IMR-90 (cell line): ENCODE measurements at regions not wholly inside any gene's neighbourhood (a gene's known extent, or its start where the extent isn't known, plus 50 kb on each side); places are given as distances from the start of the nearest gene placed in this dataset.

Source experiments
- ATAC-seq: fragments of 200-7000 bp; cut with Tn5 transposase; 2 replicates; pipeline ENCODE4 v1.9.1; 2020; ENCODE audit warnings: low read depth, mild to moderate bottlenecking, moderate library complexity
- BruUV-seq: library from RNA; stranded (reverse); fragments of 400-500 nt; replicated peaks from 2 replicates; lab custom pipeline; 2021; lab: Mats Ljungman, UMichigan
- CTCF ChIA-PET: fragments of 300-600 bp; formaldehyde crosslinking; extraction: SDS; loops from one replicate; lab custom pipeline; 2021; ENCODE audit warnings: antibody characterized with exemption; lab: Yijun Ruan, JAX
- POLR2A ChIA-PET: fragments of 300-600 bp; sonication (Branson Sonifier 250); formaldehyde crosslinking; loops from one replicate; lab custom pipeline; 2022; ENCODE audit warnings: antibody characterized with exemption; ENCODE audit not compliant: unreplicated experiment; lab: Charles Lee
- DNase-seq: peaks from one replicate; pipeline ENCODE4 v3.0.0; 2013
- H2AFZ ChIP-seq: replicated peaks from 2 replicates; pipeline ENCODE3; 2013; ENCODE audit warnings: low read length, mild to moderate bottlenecking; ENCODE audit not compliant: poor library complexity
- H2AK5ac ChIP-seq: 2 replicates; pipeline ENCODE4 v1.6.1; 2013; ENCODE audit warnings: low read depth, low read length, inconsistent platforms
- H2AK9ac ChIP-seq: replicated peaks from 2 replicates; pipeline ENCODE3; 2013; ENCODE audit warnings: mild to moderate bottlenecking, low read depth, low read length, moderate library complexity; ENCODE audit not compliant: poor library complexity
- H2BK120ac ChIP-seq: 2 replicates; pipeline ENCODE4 v1.6.1; 2013; ENCODE audit warnings: low read depth, low read length, inconsistent platforms
- H2BK15ac ChIP-seq: 3 replicates; pipeline ENCODE4 v1.6.1; 2013; ENCODE audit warnings: low read depth, low read length, inconsistent platforms
- H2BK20ac ChIP-seq: 2 replicates; pipeline ENCODE4 v1.6.1; 2013; ENCODE audit warnings: low read depth, mild to moderate bottlenecking, inconsistent platforms, low read length, moderate library complexity
- H2BK5ac ChIP-seq: 2 replicates; pipeline ENCODE4 v1.6.1; 2013; ENCODE audit warnings: mild to moderate bottlenecking, low read depth, low read length, inconsistent platforms; ENCODE audit not compliant: poor library complexity, severe bottlenecking
- H3K14ac ChIP-seq: replicated peaks from 2 replicates; pipeline ENCODE4 v1.6.1; 2013; ENCODE audit warnings: low read depth, low read length, inconsistent platforms
- H3K18ac ChIP-seq: 2 replicates; pipeline ENCODE4 v1.6.1; 2013; ENCODE audit warnings: low read depth, low read length, control low read depth
- H3K23ac ChIP-seq: 2 replicates; pipeline ENCODE4 v1.6.1; 2013; ENCODE audit warnings: low read depth, low read length, inconsistent platforms
- H3K27ac ChIP-seq: 2 replicates; pipeline ENCODE4 v1.5.1; 2013; ENCODE audit warnings: mild to moderate bottlenecking, control low read depth, low read length; ENCODE audit not compliant: insufficient read depth
- H3K27me3 ChIP-seq: 2 replicates; pipeline ENCODE4 v1.6.1; 2013; ENCODE audit warnings: low read length; ENCODE audit not compliant: control insufficient read depth, insufficient read depth
- H3K36me3 ChIP-seq: 2 replicates; pipeline ENCODE4 v1.6.1; 2013; ENCODE audit warnings: low read length, mixed read lengths; ENCODE audit not compliant: control insufficient read depth, insufficient read depth
- H3K4ac ChIP-seq: 2 replicates; pipeline ENCODE4 v1.6.1; 2013; ENCODE audit warnings: low read depth, low read length, inconsistent platforms
- H3K4me1 ChIP-seq: 2 replicates; pipeline ENCODE4 v1.6.1; 2013; ENCODE audit warnings: low read length, mixed read lengths; ENCODE audit not compliant: control insufficient read depth, insufficient read depth
- H3K4me2 ChIP-seq: 2 replicates; pipeline ENCODE4 v1.6.1; 2013; ENCODE audit warnings: low read depth, mild to moderate bottlenecking, control low read depth, low read length, moderate library complexity
- H3K4me3 ChIP-seq: 2 replicates; pipeline ENCODE4 v1.5.1; 2013; ENCODE audit warnings: low read depth, mild to moderate bottlenecking, control low read depth, low read length, moderate library complexity; ENCODE audit not compliant: insufficient read depth
- H3K56ac ChIP-seq: 2 replicates; pipeline ENCODE4 v1.6.1; 2013; ENCODE audit warnings: low read length, inconsistent platforms; ENCODE audit not compliant: insufficient read depth; ENCODE audit errors: extremely low read depth
- H3K79me1 ChIP-seq, 2 experiments: 2 replicates each; pipeline ENCODE4 v1.6.1; 2013; ENCODE audit warnings: low read length in 2 of 2, inconsistent platforms in 1 of 2, low read depth in 1 of 2
- H3K9ac ChIP-seq: 2 replicates; pipeline ENCODE4 v1.6.1; 2013; ENCODE audit warnings: low read depth, low read length, control low read depth
- H3K9me1 ChIP-seq: 2 replicates; pipeline ENCODE4 v1.6.1; 2013; ENCODE audit warnings: low read length, inconsistent platforms; ENCODE audit not compliant: insufficient read depth
- H3K9me3 ChIP-seq: 2 replicates; pipeline ENCODE4 v1.6.1; 2013; ENCODE audit warnings: low read length; ENCODE audit not compliant: control insufficient read depth, insufficient read depth
- H4K20me1 ChIP-seq: 2 replicates; pipeline ENCODE4 v1.6.1; 2013; ENCODE audit warnings: low read length, inconsistent platforms; ENCODE audit not compliant: insufficient read depth
- H4K5ac ChIP-seq: 2 replicates; pipeline ENCODE4 v1.6.1; 2013; ENCODE audit warnings: mild to moderate bottlenecking, low read depth, low read length, control low read depth
- H4K8ac ChIP-seq, 2 experiments: 2 replicates each; pipeline ENCODE4 v1.6.1; 2013; ENCODE audit warnings: low read depth in 2 of 2, low read length in 2 of 2, control low read depth in 1 of 2, inconsistent platforms in 1 of 2
- H4K91ac ChIP-seq: 2 replicates; pipeline ENCODE4 v1.6.1; 2013; ENCODE audit warnings: low read depth, low read length, inconsistent platforms; ENCODE audit not compliant: insufficient read depth
- CEBPB ChIP-seq: IDR thresholded peaks from 2 replicates; pipeline ENCODE4 v1.6.1; 2012; ENCODE audit warnings: low read depth, low read length, improper control_type of control experiment
- MAZ ChIP-seq: IDR thresholded peaks from 2 replicates; pipeline ENCODE4 v1.6.1; 2012; ENCODE audit warnings: low read depth, mild to moderate bottlenecking, low read length, improper control_type of control experiment, moderate library complexity, borderline replicate concordance
- SMC3 ChIP-seq: fragments of 150-350 bp; IDR thresholded peaks from 2 replicates; pipeline ENCODE4 v1.6.1; 2016; ENCODE audit warnings: low read depth, mild to moderate bottlenecking, antibody characterized with exemption, low read length, moderate library complexity
- WGBS, 2 experiments: methylation state at CpG; one replicate each; pipeline versions ENCODE4 v1.1.5 to v1.1.7; 2013; ENCODE audit warnings: missing lambda C conversion rate in 2 of 2; ENCODE audit not compliant: insufficient read length in 1 of 2; ENCODE audit errors: extremely low coverage in 2 of 2; 5-methylcytosine and 5-hydroxymethylcytosine counted together
- dilution Hi-C: fragments of 300-500 bp; cut with HindIII; formaldehyde crosslinking; loops from one replicate; pipeline ENCODE4 v1.14.3; 2018; ENCODE audit warnings: low sequenced_read_pairs; ENCODE audit not compliant: unreplicated experiment
- in situ Hi-C: fragments of 300-500 bp; cut with MboI; formaldehyde crosslinking; loops from 3 replicates; pipeline ENCODE4 v1.14.3; 2019; ENCODE audit warnings: low sequenced_read_pairs, inconsistent platforms, mixed read lengths
- intact Hi-C: fragments of 100-400 bp; cut with micrococcal nuclease; formaldehyde crosslinking; loops from 2 replicates; pipeline ENCODE4 v1.10.0; 2022

DNA sequence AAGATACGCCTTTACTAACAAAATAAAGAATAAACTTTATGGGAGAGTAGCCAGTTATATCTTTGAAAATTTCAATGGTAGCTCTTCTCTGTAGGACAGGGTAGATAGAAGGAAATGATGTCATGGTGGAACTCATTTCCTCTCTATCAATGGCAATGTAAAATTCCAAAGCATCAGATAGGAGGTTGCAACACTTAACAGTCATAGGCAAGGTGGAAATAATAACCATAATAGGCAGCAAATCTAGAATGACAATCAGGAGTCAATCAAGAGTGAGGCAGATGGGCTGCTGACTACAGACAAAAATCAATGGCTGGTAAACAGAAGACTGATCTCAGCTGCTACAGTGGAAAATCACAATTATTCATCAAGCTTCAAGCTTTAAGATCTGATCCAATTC is 53.9 kb upstream of the TET2 start:
- no CpG with 5 or more reads among the region's 1 CpG for WGBS, 2 experiments
- in situ Hi-C loops: no loop called here
- H3K27ac ChIP-seq: no peak overlapping the region

More for the DNA sequence above, 53.9 kb upstream of the TET2 start:
- no peak overlapping the region for H2AK5ac ChIP-seq
- no peaks in the 10 kb centered on the region for H3K9me1 ChIP-seq
- ChIA-PET POLR2A (no interaction called here), CTCF (no interaction called here)
- no peak overlapping the region for H2BK5ac ChIP-seq
- no peaks in the 10 kb centered on the region for H4K20me1 ChIP-seq
- ATAC-seq: no peak
- no peak overlapping the region for H3K4me3 ChIP-seq
- no peak overlapping the region for H3K23ac ChIP-seq
- no peaks in the 10 kb centered on the region for H3K9me3 ChIP-seq
- no peak overlapping the region for H3K14ac ChIP-seq
- H3K4me2 ChIP-seq: no peak overlapping the region
- H4K8ac ChIP-seq: no peak overlapping the region
- H3K4me1 ChIP-seq: peaks cover 5% of the 10 kb centered on the region; the same call in 1 of the 2 replicates
- peak overlapping the region; percentile 18; the same call in 1 of the 2 replicates for H3K18ac ChIP-seq
- no peaks in the 10 kb centered on the region for H3K36me3 ChIP-seq
- no peak overlapping the region for H2AK9ac ChIP-seq
- H2BK120ac ChIP-seq: peak overlapping the region; percentile 16; the same call in 1 of the 2 replicates
- H3K27me3 ChIP-seq: no peaks in the 10 kb centered on the region
- intact Hi-C loops: no loop called here
- H3K56ac ChIP-seq: no peak overlapping the region
- H3K9ac ChIP-seq: no peak overlapping the region
- no peak overlapping the region for H3K4ac ChIP-seq
- peak; percentile 48 for DNase-seq
- dilution Hi-C loops: no loop called here
- TF ChIP-seq MAZ: no peak
- TF ChIP-seq SMC3: no peak
- TF ChIP-seq CEBPB: peak; percentile 74
- no peak overlapping the region for H4K91ac ChIP-seq
- no peak overlapping the region; the same call in 1 of the 2 replicates for H2BK20ac ChIP-seq
- no peaks in the 10 kb centered on the region for H3K79me1 ChIP-seq
- H2BK15ac ChIP-seq: no peak overlapping the region
- no peak overlapping the region for H2AFZ ChIP-seq
- no TSS peak for BruUV-seq
- H4K5ac ChIP-seq: no peak overlapping the region
